Left renal pelvis (tissue), 4 donors: ENCODE measurements at regions not wholly inside any gene's neighbourhood (a gene's known extent, or its start where the extent isn't known, plus 50 kb on each side); places are given as distances from the start of the nearest gene placed in this dataset.
"Not testable (repeated sequence)": the region's sequence is repeated elsewhere in the genome, so short reads cannot be mapped to it uniquely, and the experiment has no call there.

Experiments used
- DNase-seq, 4 donors: peaks; one replicate each; pipeline ENCODE4 v3.0.0-alpha.2; 2013; ENCODE audit warnings: low read depth in 4 of 4, low spot score in 3 of 4

DNA sequence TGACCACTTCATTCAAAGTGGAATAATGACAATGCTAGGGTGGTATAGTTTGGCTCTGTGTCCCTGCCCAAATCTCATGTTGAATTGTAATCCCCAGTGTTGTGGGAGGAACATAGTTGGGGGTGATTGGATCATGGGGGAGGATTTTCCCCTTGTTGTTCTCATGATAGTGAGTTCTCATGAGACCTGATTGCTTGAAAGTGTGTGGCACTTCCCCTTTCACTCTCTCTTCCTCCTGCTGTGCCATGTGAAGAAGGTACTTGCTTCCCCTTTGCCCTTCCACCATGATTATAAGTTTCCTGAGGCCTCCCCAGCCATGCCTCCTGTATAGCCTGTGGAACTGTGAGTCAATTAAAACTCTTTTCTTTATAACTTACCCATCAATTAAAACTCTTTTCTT lies 348.3 kb upstream of the CD180 start:
- DNase-seq = not testable (repeated sequence)

DNA sequence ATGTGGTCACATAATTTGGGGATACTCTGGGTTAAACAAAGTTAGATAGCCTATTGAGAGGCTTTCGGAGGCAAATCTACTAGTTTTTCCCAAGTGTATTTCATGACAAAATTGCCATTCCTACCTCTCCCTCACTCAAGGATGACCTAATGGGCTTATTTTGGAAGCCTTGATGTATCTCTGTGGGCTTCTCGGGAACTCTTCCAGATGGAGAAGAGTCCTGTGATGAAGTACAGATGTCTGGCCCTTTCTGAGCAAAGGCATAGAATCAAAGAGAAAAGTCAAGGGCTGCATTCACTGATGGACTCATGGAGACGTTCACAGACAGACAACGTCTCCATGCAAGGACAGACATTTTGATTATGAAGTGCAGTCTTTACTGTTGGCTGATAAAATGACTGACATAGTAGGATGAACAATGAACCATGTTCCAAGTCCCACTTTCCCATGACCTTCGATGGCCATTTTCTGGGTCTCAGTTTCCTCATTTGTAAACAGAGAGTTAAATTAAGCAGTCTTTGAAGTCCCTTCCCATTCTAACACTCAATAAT lies 347.2 kb upstream of the CD180 start:
- DNase-seq = no peak

GRCh38 chr5:67542479-67542878 lies 345.9 kb upstream of the CD180 start:
- no peak for DNase-seq

- DNase-seq = no peak
Measured at GRCh38 chr5:67541875-67542274, 345.3 kb upstream of the CD180 start.

DNA sequence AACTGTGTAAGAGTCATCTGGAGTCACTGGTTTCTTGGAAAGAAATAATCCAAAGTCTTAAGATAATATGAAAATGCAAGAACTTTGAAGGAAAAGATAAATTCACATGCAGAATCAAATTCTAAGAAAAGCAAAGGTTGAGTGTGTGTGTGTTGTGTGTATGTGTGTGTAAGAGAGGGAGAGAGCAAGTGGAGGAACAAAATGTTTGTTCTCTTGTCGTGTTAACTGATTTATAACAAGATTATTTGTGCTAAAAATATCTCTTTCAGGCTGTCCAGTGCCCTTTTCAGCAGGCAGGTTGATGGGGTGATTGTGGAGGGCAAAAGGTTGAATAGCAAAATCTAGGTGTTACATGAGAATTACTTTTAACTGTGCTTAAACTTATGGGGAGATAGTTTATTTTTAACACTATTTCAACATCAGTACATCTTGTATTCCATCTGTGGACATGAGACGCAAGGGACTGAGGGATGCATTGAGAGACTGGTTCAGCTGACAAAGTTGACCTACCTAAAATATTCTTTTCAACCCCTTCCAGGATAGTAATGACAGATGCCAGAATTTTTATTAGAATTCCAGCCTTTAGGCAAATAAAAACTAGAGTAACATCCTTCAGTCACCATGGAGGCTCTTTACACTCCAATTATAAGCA lies 342.4 kb upstream of the CD180 start:
- no peak for DNase-seq

GRCh38 chr5:67537439-67538148 lies 341.0 kb upstream of the CD180 start:
- DNase-seq = no peak

GRCh38 chr5:67536866-67537265 lies 340.3 kb upstream of the CD180 start:
- DNase-seq = no peak

DNA sequence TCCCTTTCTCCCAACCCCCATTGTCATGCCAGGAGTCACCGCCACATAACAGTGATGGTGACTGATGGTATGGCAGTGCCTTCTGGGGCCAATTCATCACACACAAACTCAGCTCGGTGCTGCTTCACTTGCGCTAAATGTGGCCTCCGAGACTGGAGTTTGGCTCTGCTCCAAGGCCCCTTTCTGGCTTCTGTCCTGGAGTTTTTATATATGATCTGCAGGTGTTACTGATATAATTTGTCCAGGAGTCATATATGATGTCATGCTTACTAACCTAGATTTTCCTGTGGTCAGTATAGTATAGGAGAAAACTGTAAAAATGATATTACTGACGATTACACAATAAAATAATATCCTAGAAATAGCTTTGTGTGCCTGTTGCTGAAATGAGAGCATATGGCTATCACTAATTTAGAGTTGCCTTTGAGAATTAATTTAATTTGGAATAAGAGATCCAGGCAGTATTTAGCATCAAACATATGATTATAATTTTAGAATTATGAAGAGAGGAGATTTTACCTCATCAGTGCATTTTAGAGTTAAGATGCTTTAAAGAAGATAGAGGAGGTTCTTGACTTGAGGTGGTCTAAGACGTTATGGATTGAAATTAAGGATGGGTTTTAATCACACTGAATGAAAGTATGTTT lies 334.1 kb upstream of the CD180 start:
- no peak for DNase-seq

- DNase-seq = no peak
Measured at GRCh38 chr5:67528953-67529352, 332.4 kb upstream of the CD180 start.

DNA sequence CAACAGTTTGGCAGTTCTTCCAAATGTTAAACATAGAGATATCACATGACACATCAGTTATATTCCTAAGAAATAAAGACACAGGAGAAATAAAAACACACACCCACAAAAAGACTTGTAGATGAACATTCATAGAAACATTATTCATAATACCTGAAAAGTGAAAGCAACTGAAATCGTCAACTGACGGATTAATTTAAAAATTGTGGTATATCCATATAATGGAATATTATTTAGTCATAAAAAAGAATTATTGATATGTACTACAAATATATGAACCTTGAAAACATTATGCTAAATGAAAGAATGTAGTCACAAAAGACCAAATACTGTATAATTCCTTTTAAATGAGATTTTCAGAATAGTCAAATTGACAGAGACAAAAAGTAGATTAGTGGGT lies 330.2 kb upstream of the CD180 start:
- no peak for DNase-seq

- no peak for DNase-seq
Measured at GRCh38 chr5:67520161-67520908, 323.7 kb upstream of the CD180 start.

DNA sequence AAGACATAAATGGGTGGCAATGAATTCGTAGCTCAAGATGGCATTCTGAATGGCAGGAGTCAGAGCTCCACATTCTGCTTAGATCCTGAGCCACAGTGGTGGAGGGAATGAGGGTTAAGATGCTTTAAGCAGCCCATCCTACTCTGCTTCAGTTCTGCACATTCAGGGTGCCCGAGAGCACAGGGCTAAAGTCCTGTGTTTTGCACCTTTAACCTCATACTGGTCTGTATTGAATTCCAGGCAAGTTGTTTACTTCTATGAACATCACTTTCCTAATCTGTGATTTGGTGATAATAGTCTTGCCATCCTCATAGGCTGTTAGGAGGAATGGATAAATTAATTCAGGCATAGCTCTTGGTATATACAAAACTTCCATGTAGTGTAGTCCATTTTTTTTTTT lies 321.6 kb upstream of the CD180 start:
- no peak for DNase-seq

GRCh38 chr5:67516948-67517565 lies 320.5 kb upstream of the CD180 start:
- DNase-seq = no peak

GRCh38 chr5:67515762-67516161 lies 319.2 kb upstream of the CD180 start:
- DNase-seq = no peak

DNA sequence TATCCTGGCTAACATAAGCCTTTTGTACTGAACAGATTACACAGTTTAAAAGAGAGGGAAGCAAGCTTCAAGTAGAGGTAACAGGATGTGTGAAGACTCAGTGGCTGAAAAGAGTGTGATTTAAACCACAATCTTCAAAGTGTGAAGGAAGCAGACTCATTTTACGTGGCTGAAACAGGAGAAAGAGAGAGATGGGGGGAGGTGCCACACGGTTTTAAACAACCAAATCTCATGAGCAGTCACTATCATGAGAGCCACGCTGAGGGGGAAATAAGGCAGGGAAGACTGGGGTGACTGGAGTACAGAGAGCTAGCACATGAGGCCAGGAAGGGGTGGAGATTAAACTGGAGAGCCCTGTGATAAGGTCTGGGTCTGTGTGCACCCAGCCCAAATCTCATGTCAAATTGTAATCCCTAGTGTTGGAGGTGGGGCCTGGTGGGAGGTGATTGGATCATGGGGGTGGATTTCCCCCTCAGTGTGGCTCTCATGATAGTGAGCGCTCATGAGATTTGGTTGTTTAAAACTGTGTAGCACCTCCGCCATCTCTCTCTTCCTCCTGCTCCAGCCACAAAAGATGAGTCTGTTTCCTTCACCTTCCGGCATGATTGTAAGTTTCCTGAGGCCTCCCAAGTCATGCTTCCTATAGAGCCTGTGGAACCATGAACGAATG lies 318.6 kb upstream of the CD180 start:
- DNase-seq = no peak

DNA sequence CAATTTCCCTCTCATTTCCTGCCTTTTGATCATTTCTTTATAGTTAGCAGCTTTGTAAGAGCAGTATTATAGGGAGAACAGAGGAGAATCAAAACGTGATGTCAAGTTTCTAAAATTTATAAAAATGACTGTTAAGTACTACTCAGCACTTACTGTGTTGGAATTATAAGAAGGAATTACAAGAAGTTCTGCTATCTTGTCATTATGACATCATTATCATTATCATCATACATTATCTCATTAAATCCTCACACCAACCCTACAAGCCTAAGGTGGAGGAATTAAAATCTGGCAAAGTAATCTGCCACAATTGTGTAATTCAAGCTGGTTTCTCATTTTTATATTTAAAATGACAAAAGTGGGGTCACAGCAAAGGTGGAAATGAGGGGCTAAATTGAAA lies 316.2 kb upstream of the CD180 start:
- no peak for DNase-seq

DNA sequence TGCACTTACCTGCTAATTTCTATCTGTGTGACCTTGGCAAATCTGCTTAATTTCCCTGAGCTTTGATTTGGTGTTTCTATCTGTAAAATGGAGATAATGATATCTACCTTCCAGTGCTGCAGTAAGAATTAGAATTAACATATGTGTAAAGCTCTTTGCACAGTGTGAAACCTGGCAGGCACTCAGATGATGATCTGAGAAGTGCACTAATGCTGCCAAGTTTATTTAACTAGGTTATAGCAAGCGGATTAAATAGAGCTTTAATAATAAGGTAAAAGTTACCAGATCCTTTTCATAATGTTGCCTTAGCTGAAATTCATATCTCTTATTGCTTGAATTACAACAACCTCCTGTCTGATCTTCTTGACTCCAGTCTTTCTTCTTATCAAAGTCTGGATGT lies 315.3 kb upstream of the CD180 start:
- DNase-seq = no peak

DNA sequence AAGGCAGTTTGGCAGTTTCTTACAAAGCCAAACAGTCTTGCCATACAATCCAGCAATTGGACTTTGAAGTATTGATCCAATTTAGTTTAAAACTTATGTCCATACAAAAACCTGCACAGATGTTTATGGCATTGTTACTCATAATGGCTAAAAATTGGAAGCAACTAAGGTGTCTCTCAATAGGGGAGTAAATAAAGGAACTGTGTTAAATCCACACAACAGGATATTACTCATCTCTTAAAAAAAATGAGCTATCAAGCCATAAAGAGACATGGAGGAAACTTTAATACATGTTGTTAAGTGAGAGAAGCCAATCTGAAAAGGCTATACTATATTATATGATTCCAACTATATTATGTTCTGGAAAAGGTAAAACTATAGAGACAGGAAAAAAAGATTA lies 313.6 kb upstream of the CD180 start:
- DNase-seq = no peak

DNA sequence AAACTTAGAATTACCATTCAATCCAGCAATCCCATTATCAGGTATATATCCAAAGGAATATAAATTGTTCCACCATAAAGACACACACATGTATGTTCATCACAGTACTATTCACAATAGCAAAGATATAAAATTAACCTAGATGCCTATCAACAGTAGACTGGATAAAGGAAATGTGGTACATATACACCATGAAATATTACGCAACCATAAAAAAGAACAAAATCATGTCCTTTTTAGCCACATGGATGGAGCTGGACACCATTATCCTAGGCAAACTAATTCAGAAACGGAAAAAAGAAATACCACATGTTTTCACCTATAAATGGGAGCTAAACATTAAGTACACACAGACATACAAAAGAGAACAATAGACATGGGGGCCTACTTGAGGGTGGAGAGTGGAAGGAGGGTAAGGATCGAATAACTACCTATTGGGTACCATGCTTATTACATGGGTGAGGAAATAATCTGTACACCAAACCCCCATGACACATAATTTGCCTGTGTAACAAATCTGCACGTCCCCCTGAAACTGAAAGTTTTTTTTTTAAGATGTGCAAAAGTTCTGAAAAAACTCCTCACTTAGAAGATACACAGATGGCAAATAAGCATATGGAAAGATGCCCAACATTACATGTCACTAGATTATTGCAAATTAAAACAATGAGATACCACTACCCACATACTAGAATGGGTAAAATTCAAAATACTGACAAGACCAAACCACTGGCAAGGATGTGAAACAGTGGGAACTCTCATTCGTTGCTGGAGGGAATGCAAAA lies 313.0 kb upstream of the CD180 start:
- no peak for DNase-seq
